NB4 (cell line): ENCODE measurements at regions not wholly inside any gene's neighbourhood (a gene's known extent, or its start where the extent isn't known, plus 50 kb on each side); places are given as distances from the start of the nearest gene placed in this dataset.

ENCODE experiments used
- POLR2A ChIP-seq: IDR thresholded peaks from 2 replicates; pipeline ENCODE4 v1.6.1; 2011; ENCODE audit warnings: mild to moderate bottlenecking; ENCODE audit not compliant: insufficient read length; ENCODE audit errors: extremely low read depth
- TF ChIP-seq, protein P1 (sequence below): IDR thresholded peaks from one replicate; pipeline ENCODE4 v1.5.1; 2012; ENCODE audit warnings: low read depth, low read length

DNA sequence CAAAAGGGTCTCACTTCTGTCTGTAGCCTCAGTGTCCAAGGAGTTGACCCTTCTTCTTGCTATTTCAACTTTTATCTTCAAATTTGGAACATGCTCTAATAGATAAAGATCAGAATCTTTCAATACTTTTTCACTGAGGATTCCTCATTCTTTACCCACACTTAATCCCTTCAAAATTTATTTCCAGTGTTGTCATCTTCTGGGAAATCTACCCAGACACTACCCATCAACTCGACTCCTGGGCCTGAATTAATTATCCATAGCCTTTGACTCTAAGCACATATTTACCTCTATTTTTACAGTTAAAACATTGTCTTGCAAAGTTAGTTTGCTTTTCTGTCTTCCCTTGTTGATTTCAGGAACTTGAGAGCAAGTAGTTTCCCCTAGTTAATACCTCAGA lies 1022.5 kb downstream of the PCDH9 start:
- TF ChIP-seq, protein P1, sequence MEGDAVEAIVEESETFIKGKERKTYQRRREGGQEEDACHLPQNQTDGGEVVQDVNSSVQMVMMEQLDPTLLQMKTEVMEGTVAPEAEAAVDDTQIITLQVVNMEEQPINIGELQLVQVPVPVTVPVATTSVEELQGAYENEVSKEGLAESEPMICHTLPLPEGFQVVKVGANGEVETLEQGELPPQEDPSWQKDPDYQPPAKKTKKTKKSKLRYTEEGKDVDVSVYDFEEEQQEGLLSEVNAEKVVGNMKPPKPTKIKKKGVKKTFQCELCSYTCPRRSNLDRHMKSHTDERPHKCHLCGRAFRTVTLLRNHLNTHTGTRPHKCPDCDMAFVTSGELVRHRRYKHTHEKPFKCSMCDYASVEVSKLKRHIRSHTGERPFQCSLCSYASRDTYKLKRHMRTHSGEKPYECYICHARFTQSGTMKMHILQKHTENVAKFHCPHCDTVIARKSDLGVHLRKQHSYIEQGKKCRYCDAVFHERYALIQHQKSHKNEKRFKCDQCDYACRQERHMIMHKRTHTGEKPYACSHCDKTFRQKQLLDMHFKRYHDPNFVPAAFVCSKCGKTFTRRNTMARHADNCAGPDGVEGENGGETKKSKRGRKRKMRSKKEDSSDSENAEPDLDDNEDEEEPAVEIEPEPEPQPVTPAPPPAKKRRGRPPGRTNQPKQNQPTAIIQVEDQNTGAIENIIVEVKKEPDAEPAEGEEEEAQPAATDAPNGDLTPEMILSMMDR = no peak
- TF ChIP-seq POLR2A = no peak
